Ovary (tissue), 7 donors: ENCODE measurements at regions not wholly inside any gene's neighbourhood (a gene's known extent, or its start where the extent isn't known, plus 50 kb on each side); places are given as distances from the start of the nearest gene placed in this dataset.

Experiments used
- DNase-seq, 5 donors: peaks; one replicate each; pipeline ENCODE4 v3.0.0-alpha.2; 2019 to 2020
- H3K27ac ChIP-seq, 2 donors: fragments of 200-600 bp; one replicate each; pipeline versions ENCODE4 v1.5.1 to v1.8.0; 2019 to 2022
- H3K27me3 ChIP-seq: fragments of 200-600 bp; one replicate; pipeline ENCODE4 v1.8.0; 2022
- H3K36me3 ChIP-seq: fragments of 200-600 bp; sonication (generic); one replicate; pipeline ENCODE4 v1.5.1; 2019
- H3K4me1 ChIP-seq: one replicate; pipeline ENCODE4 v1.8.1; 2013; ENCODE audit warnings: mild to moderate bottlenecking, moderate library complexity; ENCODE audit not compliant: insufficient read depth
- H3K4me3 ChIP-seq: fragments of 200-600 bp; sonication (generic); one replicate; pipeline ENCODE4 v1.5.1; 2017
- H3K9me3 ChIP-seq, 2 donors: fragments of 200-600 bp in 1 of 2; sonication (generic) in 1 of 2; one replicate each; pipeline versions ENCODE4 v1.5.1 to v1.8.1; 2013 to 2019; ENCODE audit warnings: mild to moderate bottlenecking in 1 of 2, moderate library complexity in 1 of 2
- EP300 ChIP-seq: sonication (generic); formaldehyde crosslinking; IDR thresholded peaks from one replicate; pipeline ENCODE4 v1.6.1; 2017; ENCODE audit warnings: antibody characterized with exemption
- POLR2A ChIP-seq: fragments of 450-650 bp; IDR thresholded peaks from one replicate; pipeline ENCODE4 v1.6.1; 2017; ENCODE audit warnings: antibody characterized with exemption, mild to moderate bottlenecking, moderate library complexity
- WGBS, 3 donors: extraction: QIAGEN DNeasy Blood & Tissue Kit in 1 of 3; methylation state at CpG; one replicate each; pipeline versions ENCODE4 v1.1.5 to v1.1.7; 2013 to 2017; 5-methylcytosine and 5-hydroxymethylcytosine counted together
- intact Hi-C, 4 donors: fragments of 100-400 bp; cut with DNase I; formaldehyde crosslinking; loops; one replicate each; pipeline versions ENCODE4 v1.11.0 to v1.15.1; 2022 to 2023
- TF ChIP-seq, protein P1 (sequence below), 3 donors: fragments of 450-650 bp in 2 of 3; fragments of 200-600 bp in 1 of 3; IDR thresholded peaks; one replicate each; pipeline versions ENCODE4 v1.5.1 to v1.8.0; 2016 to 2022; ENCODE audit warnings: antibody characterized with exemption in 3 of 3, mild to moderate bottlenecking in 1 of 3
- donor health status: DM: no; HTN: no; CAD: no; lungs with moderate emphysema.
- donor health status: DM: no; HTN: no; CAD: no.
- donor health status: Bipolar disorder and iron deficiency.
- donor health status: DM: no; HTN: no; CAD: no.
- donor health status: DM: yes; HTN: yes; CAD: no.

DNA sequence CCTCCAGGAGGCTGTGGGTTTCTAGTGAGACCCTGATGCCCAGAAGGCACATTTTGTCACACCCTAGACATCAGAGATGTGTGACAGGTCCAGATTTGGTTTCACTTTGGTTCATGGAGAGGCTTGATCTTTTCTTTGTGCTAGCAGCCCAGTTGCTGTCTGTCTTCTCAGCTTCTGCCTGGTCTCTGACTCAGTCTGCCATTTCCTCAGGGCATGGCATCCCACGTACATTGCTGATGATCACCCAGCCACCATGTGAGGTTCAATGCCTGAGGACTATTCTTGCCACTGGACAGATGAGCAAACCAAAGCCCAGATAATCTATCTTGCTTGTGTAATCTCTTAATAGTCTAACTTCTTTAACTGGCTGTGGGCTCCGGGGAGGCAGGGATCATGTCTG lies 144.9 kb upstream of the MRPS22 start:
- Histone ChIP-seq H3K27me3 (no peaks in the 10 kb centered on the region), H3K9me3 (no peaks in the 10 kb centered on the region), H3K36me3 (no peaks in the 10 kb centered on the region), H3K27ac (no peak overlapping the region), H3K4me1 (peaks cover 5% of the 10 kb centered on the region), H3K4me3 (no peak overlapping the region)
- 92 to 95% (median 94%) methylated on average over 2 of the region's 2 CpGs for WGBS, 3 donors
- intact Hi-C loops: no loop called here
- TF ChIP-seq POLR2A (no peak), EP300 (no peak)
- TF ChIP-seq, protein P1, sequence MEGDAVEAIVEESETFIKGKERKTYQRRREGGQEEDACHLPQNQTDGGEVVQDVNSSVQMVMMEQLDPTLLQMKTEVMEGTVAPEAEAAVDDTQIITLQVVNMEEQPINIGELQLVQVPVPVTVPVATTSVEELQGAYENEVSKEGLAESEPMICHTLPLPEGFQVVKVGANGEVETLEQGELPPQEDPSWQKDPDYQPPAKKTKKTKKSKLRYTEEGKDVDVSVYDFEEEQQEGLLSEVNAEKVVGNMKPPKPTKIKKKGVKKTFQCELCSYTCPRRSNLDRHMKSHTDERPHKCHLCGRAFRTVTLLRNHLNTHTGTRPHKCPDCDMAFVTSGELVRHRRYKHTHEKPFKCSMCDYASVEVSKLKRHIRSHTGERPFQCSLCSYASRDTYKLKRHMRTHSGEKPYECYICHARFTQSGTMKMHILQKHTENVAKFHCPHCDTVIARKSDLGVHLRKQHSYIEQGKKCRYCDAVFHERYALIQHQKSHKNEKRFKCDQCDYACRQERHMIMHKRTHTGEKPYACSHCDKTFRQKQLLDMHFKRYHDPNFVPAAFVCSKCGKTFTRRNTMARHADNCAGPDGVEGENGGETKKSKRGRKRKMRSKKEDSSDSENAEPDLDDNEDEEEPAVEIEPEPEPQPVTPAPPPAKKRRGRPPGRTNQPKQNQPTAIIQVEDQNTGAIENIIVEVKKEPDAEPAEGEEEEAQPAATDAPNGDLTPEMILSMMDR (IDR thresholded peaks at IDR 0.05): no peak
- no peak for DNase-seq

DNA sequence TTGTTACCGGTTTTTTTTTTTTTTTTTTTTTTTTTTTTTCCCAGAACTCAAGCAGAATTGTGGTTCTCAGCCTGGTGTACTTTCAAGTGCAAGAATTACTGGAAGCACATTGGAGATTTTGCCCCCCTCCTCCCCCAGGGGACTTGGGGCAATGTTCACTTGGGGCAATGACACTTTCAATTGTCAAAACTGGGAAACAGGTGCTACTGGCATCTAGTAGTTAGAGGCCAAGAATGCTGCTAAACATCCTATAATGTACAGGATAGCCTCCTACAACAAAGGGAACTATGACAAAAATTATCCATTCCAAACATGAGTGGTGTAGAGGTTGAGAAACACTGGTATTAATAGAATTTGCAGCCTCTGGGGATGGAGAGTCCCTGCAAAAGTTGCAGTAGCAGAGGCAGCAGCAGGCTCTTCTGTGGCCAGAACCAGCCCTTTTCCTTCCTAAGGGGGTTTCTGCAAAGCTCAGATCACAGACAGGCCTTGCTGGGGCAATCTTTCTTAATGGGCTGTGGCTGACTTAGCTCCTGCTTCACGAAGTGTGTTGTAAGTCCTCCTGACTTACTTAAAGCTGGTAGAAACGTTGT lies 144.3 kb upstream of the MRPS22 start:
- no peaks in the 10 kb centered on the region for H3K36me3 ChIP-seq
- no peak overlapping the region for H3K27ac ChIP-seq
- DNase-seq: no peak
- no peaks in the 10 kb centered on the region for H3K9me3 ChIP-seq
- no peak overlapping the region for H3K4me3 ChIP-seq
- H3K4me1 ChIP-seq: peaks cover 6% of the 10 kb centered on the region
- TF ChIP-seq, protein P1 (IDR thresholded peaks at IDR 0.05): no peak
- TF ChIP-seq POLR2A (no peak), EP300 (no peak)
- WGBS, 3 donors: 27 to 32% (median 28%) methylated on average over 3 of the region's 3 CpGs
- no peaks in the 10 kb centered on the region for H3K27me3 ChIP-seq
- intact Hi-C loops: no loop called here

DNA sequence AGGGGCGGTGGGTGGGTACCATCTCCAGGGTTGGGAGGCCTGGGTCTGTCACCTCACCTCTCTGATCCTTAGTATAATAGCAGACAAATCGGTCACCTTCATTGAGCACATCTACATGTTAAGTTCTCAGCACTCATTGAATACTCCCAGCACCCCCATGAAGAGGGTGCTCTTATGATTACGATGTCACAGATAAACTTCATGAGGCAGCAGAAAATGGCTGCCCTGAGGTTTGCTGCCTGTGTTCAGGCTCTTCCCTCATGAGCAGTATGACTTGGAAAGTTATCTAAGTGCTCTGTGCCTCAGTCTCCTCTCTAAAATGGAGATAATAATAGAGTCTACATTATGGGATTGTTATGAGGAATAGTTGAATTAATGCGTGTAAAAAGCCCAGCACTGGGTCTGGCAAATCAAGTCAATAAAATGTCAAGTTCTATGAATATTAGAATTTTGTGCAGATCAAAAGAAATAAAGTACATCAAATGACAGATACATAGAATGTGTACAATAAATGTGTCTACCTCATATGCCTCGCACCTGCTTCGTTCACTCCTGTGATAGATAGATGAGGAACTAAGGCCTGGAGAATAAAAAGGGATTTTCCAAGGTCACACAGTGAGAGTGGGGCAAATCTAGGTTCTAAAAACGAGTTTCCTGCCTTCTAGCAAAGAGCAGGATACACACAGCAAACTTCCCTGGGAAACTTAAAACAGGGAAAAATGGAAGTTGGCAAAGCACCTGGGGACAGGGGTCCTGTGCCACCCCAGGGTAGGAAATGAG lies 142.2 kb upstream of the MRPS22 start:
- intact Hi-C loops: no loop called here
- H3K36me3 ChIP-seq: no peaks in the 10 kb centered on the region
- WGBS, 3 donors: 89 to 93% (median 90%) methylated on average over 7 of the region's 7 CpGs
- DNase-seq: no peak
- no peak overlapping the region for H3K4me3 ChIP-seq
- H3K9me3 ChIP-seq: no peaks in the 10 kb centered on the region
- no peaks in the 10 kb centered on the region for H3K27me3 ChIP-seq
- no peak overlapping the region for H3K27ac ChIP-seq
- TF ChIP-seq EP300 (no peak), POLR2A (no peak)
- TF ChIP-seq, protein P1 (IDR thresholded peaks at IDR 0.05): no peak
- H3K4me1 ChIP-seq: peaks cover 10% of the 10 kb centered on the region

DNA sequence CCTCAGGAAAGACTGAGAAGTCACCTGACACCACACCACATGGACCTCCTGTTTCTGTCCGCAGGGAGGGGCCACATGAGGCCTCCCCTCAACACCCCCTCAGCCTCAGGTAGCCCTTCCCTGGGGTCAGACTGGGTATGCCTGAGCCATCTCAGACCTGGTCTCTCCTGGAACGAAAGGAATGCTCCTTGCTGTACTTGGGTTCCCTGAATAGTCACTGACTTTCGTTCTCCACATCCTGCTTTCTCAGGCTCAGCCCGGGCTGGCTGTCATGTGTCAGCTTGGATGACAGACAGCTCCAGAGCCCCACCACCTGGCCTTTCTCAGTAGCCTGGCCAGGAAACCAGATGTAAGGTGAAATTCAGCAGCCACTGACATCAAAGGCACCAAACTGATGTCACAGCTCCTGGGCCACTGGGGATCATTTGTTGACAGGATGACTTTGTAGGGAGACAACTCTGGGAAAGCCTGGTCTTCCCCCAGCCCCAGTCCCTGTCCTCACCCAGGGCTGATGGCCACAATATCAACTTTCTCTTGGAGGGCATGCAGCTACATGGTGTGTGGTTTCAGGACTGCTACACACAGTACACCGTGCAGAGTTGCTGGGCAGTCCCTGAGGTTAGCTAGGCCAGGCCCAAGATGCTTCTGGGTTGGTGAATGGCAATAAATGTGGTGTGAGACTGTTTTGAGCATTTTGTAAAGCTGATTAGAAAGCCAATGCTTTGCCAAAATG lies 141.4 kb upstream of the MRPS22 start:
- Histone ChIP-seq H3K4me3 (no peak overlapping the region), H3K27me3 (no peaks in the 10 kb centered on the region), H3K36me3 (no peaks in the 10 kb centered on the region), H3K27ac (no peak overlapping the region), H3K9me3 (no peaks in the 10 kb centered on the region), H3K4me1 (peaks cover 10% of the 10 kb centered on the region)
- intact Hi-C loops: no loop called here
- TF ChIP-seq, protein P1 (IDR thresholded peaks at IDR 0.05): no peak
- no peak for DNase-seq
- WGBS, 3 donors: 85 to 92% (median 87%) methylated on average over 5 of the region's 5 CpGs
